SK-N-SH (cell line): ENCODE measurements at regions not wholly inside any gene's neighbourhood (a gene's known extent, or its start where the extent isn't known, plus 50 kb on each side); places are given as distances from the start of the nearest gene placed in this dataset.

Source experiments
- CTCF ChIA-PET: fragments of 300-600, 350-600 bp; formaldehyde crosslinking; extraction: SDS; loops from one replicate; lab custom pipeline; 2021; lab: Yijun Ruan, JAX
- POLR2A ChIA-PET: fragments of 350-600 bp; sonication (Branson Sonifier 250); formaldehyde crosslinking; extraction: SDS; loops from one replicate; lab custom pipeline; 2020; ENCODE audit warnings: antibody characterized with exemption, inconsistent platforms; lab: Yijun Ruan, JAX
- DNase-seq: peaks from one replicate; pipeline ENCODE4 v3.0.0; 2012
- H2AFZ ChIP-seq: fragments of 200-600 bp; sonication (generic); 2 replicates; pipeline ENCODE4 v1.8.1; 2016; ENCODE audit warnings: antibody characterized with exemption, mild to moderate bottlenecking, low read depth
- H3F3A ChIP-seq: fragments of 200-600 bp; sonication (generic); replicated peaks from 2 replicates; pipeline ENCODE3; 2016; ENCODE audit warnings: antibody characterized with exemption, mild to moderate bottlenecking; ENCODE audit not compliant: insufficient read depth
- H3K27ac ChIP-seq, 2 experiments: fragments of 200-500 bp in 1 of 2; fragments of 200-600 bp in 1 of 2; sonication (Bioruptor generic) in 1 of 2; sonication (generic), shearing (Covaris generic) in 1 of 2; 2 replicates each; pipeline versions ENCODE4 v1.5.1 to v1.6.1; 2014 to 2016; ENCODE audit warnings: low read depth in 2 of 2, inconsistent platforms in 1 of 2, low read length in 1 of 2, mild to moderate bottlenecking in 1 of 2, mixed read lengths in 1 of 2
- H3K27me3 ChIP-seq: fragments of 200-600 bp; sonication (generic), shearing (Covaris generic); 2 replicates; pipeline ENCODE4 v1.6.1; 2016; ENCODE audit warnings: mixed run types; ENCODE audit not compliant: insufficient read depth
- H3K36me3 ChIP-seq, 2 experiments: fragments of 200-500 bp in 1 of 2; fragments of 200-600 bp in 1 of 2; sonication (Bioruptor generic) in 1 of 2; sonication (generic) in 1 of 2; replicated peaks in 1 of 2; 2 replicates each; pipeline versions ENCODE3 to v1.5.1; 2014 to 2016; ENCODE audit warnings: low read length in 1 of 2, mild to moderate bottlenecking in 1 of 2; ENCODE audit not compliant: insufficient read depth in 2 of 2, control insufficient read depth in 1 of 2
- H3K4me1 ChIP-seq, 2 experiments: fragments of 200-500 bp in 1 of 2; fragments of 200-600 bp in 1 of 2; sonication (Bioruptor generic) in 1 of 2; sonication (generic), shearing (Covaris generic) in 1 of 2; 2 replicates each; pipeline versions ENCODE4 v1.5.1 to v1.6.1; 2014 to 2016; ENCODE audit warnings: low read depth in 1 of 2, low read length in 1 of 2, mixed run types in 1 of 2; ENCODE audit not compliant: insufficient read depth in 2 of 2, control insufficient read depth in 1 of 2
- H3K4me2 ChIP-seq: fragments of 200-600 bp; sonication (generic), shearing (Covaris generic); 2 replicates; pipeline ENCODE4 v1.6.1; 2017; ENCODE audit warnings: mixed run types
- H3K4me3 ChIP-seq, 2 experiments: fragments of 200-500 bp in 1 of 2; fragments of 200-600 bp in 1 of 2; sonication (Bioruptor generic) in 1 of 2; sonication (generic), shearing (Covaris generic) in 1 of 2; 2 replicates each; pipeline versions ENCODE4 v1.5.1 to v1.8.1; 2014 to 2016; ENCODE audit warnings: low read depth in 2 of 2, inconsistent platforms in 1 of 2, low read length in 1 of 2, mild to moderate bottlenecking in 1 of 2, mixed read lengths in 1 of 2, moderate library complexity in 1 of 2
- H3K79me2 ChIP-seq: fragments of 200-600 bp; sonication (generic); 2 replicates; pipeline ENCODE4 v1.8.1; 2017; ENCODE audit warnings: mild to moderate bottlenecking; ENCODE audit not compliant: insufficient read depth
- H3K9ac ChIP-seq: fragments of 200-600 bp; sonication (generic); 2 replicates; pipeline ENCODE4 v1.6.1; 2017; ENCODE audit warnings: mixed run types
- H3K9me2 ChIP-seq: fragments of 200-600 bp; sonication (generic); 2 replicates; pipeline ENCODE4 v1.6.1; 2017; ENCODE audit warnings: mixed run types
- H3K9me3 ChIP-seq: fragments of 200-600 bp; sonication (generic); 2 replicates; pipeline ENCODE4 v1.6.1; 2017; ENCODE audit warnings: mixed run types, mild to moderate bottlenecking, moderate library complexity
- H4K20me1 ChIP-seq: fragments of 200-600 bp; sonication (generic); 2 replicates; pipeline ENCODE4 v1.6.1; 2017; ENCODE audit warnings: mild to moderate bottlenecking, mixed run types; ENCODE audit not compliant: insufficient read depth
- CHD2 ChIP-seq: fragments of 150-350 bp; IDR thresholded peaks from 2 replicates; pipeline ENCODE4 v1.6.1; 2018; ENCODE audit warnings: low read length; ENCODE audit not compliant: partially characterized antibody
- CTCF ChIP-seq: fragments of 200-600 bp; sonication (generic); IDR thresholded peaks from 2 replicates; pipeline ENCODE4 v1.6.1; 2017; ENCODE audit warnings: antibody characterized with exemption, mild to moderate bottlenecking, moderate library complexity
- ELF1 ChIP-seq: IDR thresholded peaks from 2 replicates; pipeline ENCODE4 v1.4.0; 2012
- EP300 ChIP-seq, 2 experiments: IDR thresholded peaks; 2 replicates each; pipeline versions ENCODE4 v1.4.0 to v1.6.1; 2012; ENCODE audit warnings: borderline replicate concordance in 1 of 2, low read depth in 1 of 2, low read length in 1 of 2
- EZH2phosphoT487 ChIP-seq: fragments of 200-600 bp; sonication (generic); IDR thresholded peaks from 2 replicates; pipeline ENCODE4 v1.6.1; 2017; ENCODE audit warnings: low read depth, mixed run types, mild to moderate bottlenecking, antibody characterized with exemption, moderate library complexity, borderline replicate concordance
- FOSL2 ChIP-seq: IDR thresholded peaks from 2 replicates; pipeline ENCODE4 v1.4.0; 2012; ENCODE audit warnings: low read depth, mild to moderate bottlenecking, moderate library complexity, borderline replicate concordance
- GABPA ChIP-seq: IDR thresholded peaks from 2 replicates; pipeline ENCODE4 v1.4.0; 2012; ENCODE audit warnings: low read depth, mild to moderate bottlenecking
- JUND ChIP-seq: IDR thresholded peaks from 2 replicates; pipeline ENCODE4 v1.4.0; 2012
- MAX ChIP-seq: IDR thresholded peaks from 2 replicates; pipeline ENCODE4 v1.4.0; 2012; ENCODE audit warnings: low read depth
- MEF2A ChIP-seq: IDR thresholded peaks from 2 replicates; pipeline ENCODE4 v1.4.0; 2012; ENCODE audit warnings: low read depth, borderline replicate concordance
- NFIC ChIP-seq: IDR thresholded peaks from 2 replicates; pipeline ENCODE4 v1.4.0; 2012; ENCODE audit warnings: borderline replicate concordance
- PBX3 ChIP-seq: IDR thresholded peaks from 2 replicates; pipeline ENCODE4; 2012
- POLR2AphosphoS5 ChIP-seq: IDR thresholded peaks from 2 replicates; pipeline ENCODE4 v1.6.1; 2012; ENCODE audit warnings: low read depth, low read length
- RAD21 ChIP-seq: IDR thresholded peaks from 2 replicates; pipeline ENCODE4 v1.6.1; 2012; ENCODE audit warnings: mild to moderate bottlenecking, low read length
- RCOR1 ChIP-seq: fragments of 150-350 bp; IDR thresholded peaks from 2 replicates; pipeline ENCODE4 v1.6.1; 2017; ENCODE audit warnings: antibody characterized with exemption, low read length
- RFX5 ChIP-seq: IDR thresholded peaks from 2 replicates; pipeline ENCODE4 v1.6.1; 2012; ENCODE audit warnings: mild to moderate bottlenecking, improper control_type of control experiment, low read length
- RXRA ChIP-seq: IDR thresholded peaks from 2 replicates; pipeline ENCODE4 v1.4.0; 2012; ENCODE audit warnings: low read depth, mild to moderate bottlenecking, borderline replicate concordance
- TAF1 ChIP-seq: IDR thresholded peaks from 2 replicates; pipeline ENCODE4 v1.6.1; 2012; ENCODE audit warnings: low read depth, mild to moderate bottlenecking, low read length, moderate library complexity, borderline replicate concordance
- TCF12 ChIP-seq: IDR thresholded peaks from 2 replicates; pipeline ENCODE4 v1.4.0; 2012
- YY1 ChIP-seq: IDR thresholded peaks from 2 replicates; pipeline ENCODE4 v1.4.0; 2012; ENCODE audit warnings: low read depth, mild to moderate bottlenecking
- WGBS: methylation state at CpG from one replicate; pipeline ENCODE4 v1.1.6; 2017; ENCODE audit warnings: low lambda C conversion rate; 5-methylcytosine and 5-hydroxymethylcytosine counted together
- TF ChIP-seq, protein P1 (sequence below): IDR thresholded peaks from 2 replicates; pipeline ENCODE4 v1.6.1; 2012; ENCODE audit warnings: mild to moderate bottlenecking, low read depth, low read length, moderate library complexity
- TF ChIP-seq, protein P2 (sequence below): IDR thresholded peaks from 2 replicates; pipeline ENCODE4 v1.4.0; 2012; ENCODE audit warnings: low read depth, borderline replicate concordance

- H3K9me3 ChIP-seq: no peaks in the 10 kb centered on the region
- peaks cover 4% of the 10 kb centered on the region for H3F3A ChIP-seq
- no peak overlapping the region for H2AFZ ChIP-seq
- H3K4me2 ChIP-seq: no peak overlapping the region
- H4K20me1 ChIP-seq: no peaks in the 10 kb centered on the region
- no peaks in the 10 kb centered on the region for H3K9me2 ChIP-seq
- no peaks in the 10 kb centered on the region for H3K36me3 ChIP-seq
- H3K27ac ChIP-seq: no peak overlapping the region
- WGBS: 29% methylated on average over 2 of the region's 2 CpGs
- TF ChIP-seq, protein P1, sequence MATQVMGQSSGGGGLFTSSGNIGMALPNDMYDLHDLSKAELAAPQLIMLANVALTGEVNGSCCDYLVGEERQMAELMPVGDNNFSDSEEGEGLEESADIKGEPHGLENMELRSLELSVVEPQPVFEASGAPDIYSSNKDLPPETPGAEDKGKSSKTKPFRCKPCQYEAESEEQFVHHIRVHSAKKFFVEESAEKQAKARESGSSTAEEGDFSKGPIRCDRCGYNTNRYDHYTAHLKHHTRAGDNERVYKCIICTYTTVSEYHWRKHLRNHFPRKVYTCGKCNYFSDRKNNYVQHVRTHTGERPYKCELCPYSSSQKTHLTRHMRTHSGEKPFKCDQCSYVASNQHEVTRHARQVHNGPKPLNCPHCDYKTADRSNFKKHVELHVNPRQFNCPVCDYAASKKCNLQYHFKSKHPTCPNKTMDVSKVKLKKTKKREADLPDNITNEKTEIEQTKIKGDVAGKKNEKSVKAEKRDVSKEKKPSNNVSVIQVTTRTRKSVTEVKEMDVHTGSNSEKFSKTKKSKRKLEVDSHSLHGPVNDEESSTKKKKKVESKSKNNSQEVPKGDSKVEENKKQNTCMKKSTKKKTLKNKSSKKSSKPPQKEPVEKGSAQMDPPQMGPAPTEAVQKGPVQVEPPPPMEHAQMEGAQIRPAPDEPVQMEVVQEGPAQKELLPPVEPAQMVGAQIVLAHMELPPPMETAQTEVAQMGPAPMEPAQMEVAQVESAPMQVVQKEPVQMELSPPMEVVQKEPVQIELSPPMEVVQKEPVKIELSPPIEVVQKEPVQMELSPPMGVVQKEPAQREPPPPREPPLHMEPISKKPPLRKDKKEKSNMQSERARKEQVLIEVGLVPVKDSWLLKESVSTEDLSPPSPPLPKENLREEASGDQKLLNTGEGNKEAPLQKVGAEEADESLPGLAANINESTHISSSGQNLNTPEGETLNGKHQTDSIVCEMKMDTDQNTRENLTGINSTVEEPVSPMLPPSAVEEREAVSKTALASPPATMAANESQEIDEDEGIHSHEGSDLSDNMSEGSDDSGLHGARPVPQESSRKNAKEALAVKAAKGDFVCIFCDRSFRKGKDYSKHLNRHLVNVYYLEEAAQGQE: no peak
- TF ChIP-seq TCF12 (peak; percentile 18; the same call in 1 of the 2 replicates), YY1 (no peak), FOSL2 (peak; percentile 43; the same call in 1 of the 2 replicates), RAD21 (no peak), RFX5 (no peak), JUND (no peak), NFIC (no peak), RCOR1 (no peak), TAF1 (no peak), POLR2AphosphoS5 (no peak), GABPA (no peak)
- TF ChIP-seq, protein P2, sequence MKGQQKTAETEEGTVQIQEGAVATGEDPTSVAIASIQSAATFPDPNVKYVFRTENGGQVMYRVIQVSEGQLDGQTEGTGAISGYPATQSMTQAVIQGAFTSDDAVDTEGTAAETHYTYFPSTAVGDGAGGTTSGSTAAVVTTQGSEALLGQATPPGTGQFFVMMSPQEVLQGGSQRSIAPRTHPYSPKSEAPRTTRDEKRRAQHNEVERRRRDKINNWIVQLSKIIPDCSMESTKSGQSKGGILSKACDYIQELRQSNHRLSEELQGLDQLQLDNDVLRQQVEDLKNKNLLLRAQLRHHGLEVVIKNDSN: no peak
- TF ChIP-seq, all 33 proteins: peak for 2
- ChIA-PET CTCF (interaction anchor here (1.8 kb wide), 1 partner anchor 29 kb away, joined by 5 read pairs; no protein-coding TSS in a partner anchor), POLR2A (no interaction called here)
- Histone ChIP-seq H3K4me1 (peaks cover 0 to 2% of the 10 kb centered on the region in 2 experiments; a peak in 1 of 4 replicates), H3K79me2 (no peaks in the 10 kb centered on the region), H3K27me3 (no peaks in the 10 kb centered on the region), H3K4me3 (no peak overlapping the region), H3K9ac (no peak overlapping the region)
- DNase-seq: no peak
Measured at GRCh38 chr3:148106062-148106461, 591.6 kb upstream of the AGTR1 start.

- H3K4me1 ChIP-seq: no peaks in the 10 kb centered on the region
- H3K9me3 ChIP-seq: no peaks in the 10 kb centered on the region
- CTCF ChIA-PET: no interaction called here
- no peaks in the 10 kb centered on the region for H4K20me1 ChIP-seq
- H3K27me3 ChIP-seq: no peaks in the 10 kb centered on the region
- DNase-seq: no peak
- H3K9me2 ChIP-seq: no peaks in the 10 kb centered on the region
- H3K9ac ChIP-seq: no peak overlapping the region
- no peak for TF ChIP-seq RAD21
- no peak for TF ChIP-seq CTCF
- TF ChIP-seq POLR2AphosphoS5: no peak
- TF ChIP-seq GABPA: no peak
- no peak for TF ChIP-seq CHD2
- no peak for TF ChIP-seq EP300 (IDR thresholded peaks at IDR 0.05; ENCODE audit: borderline replicate concordance in 1 of 2, low read depth in 1 of 2, low read length in 1 of 2)
- TF ChIP-seq MAX: no peak
- no peak for TF ChIP-seq RXRA
- TF ChIP-seq EZH2phosphoT487: no peak
- no peak for TF ChIP-seq RCOR1
- no peak for TF ChIP-seq TCF12
- no peak for TF ChIP-seq YY1
- no peak for TF ChIP-seq ELF1
- no peak for TF ChIP-seq MEF2A
- no peak for TF ChIP-seq PBX3
- H3K4me3 ChIP-seq: no peak overlapping the region
- POLR2A ChIA-PET: no interaction called here
- H3K79me2 ChIP-seq: no peaks in the 10 kb centered on the region
- no peak overlapping the region for H2AFZ ChIP-seq
- 31% methylated on average over 2 of the region's 2 CpGs for WGBS
- no peaks in the 10 kb centered on the region for H3K36me3 ChIP-seq
- no peaks in the 10 kb centered on the region for H3F3A ChIP-seq
- H3K27ac ChIP-seq: no peak overlapping the region
- no peak overlapping the region for H3K4me2 ChIP-seq
Measured at GRCh38 chr3:148126956-148127355, 570.7 kb upstream of the AGTR1 start.
